Spinal cord (tissue), 10 donors: ENCODE measurements at regions not wholly inside any gene's neighbourhood (a gene's known extent, or its start where the extent isn't known, plus 50 kb on each side); places are given as distances from the start of the nearest gene placed in this dataset. TPM values are rescaled to one million over a fixed set of nuclear protein-coding genes. Genes with fewer than 3 reads are reported as not detected.

Source experiments
- DNase-seq, 6 donors: peaks; one replicate each; pipeline versions ENCODE4 v3.0.0 to v3.0.0-alpha.2; 2013 to 2015; ENCODE audit warnings: low spot score in 6 of 6, low read depth in 4 of 6
- H3K27ac ChIP-seq: one replicate; pipeline ENCODE4 v1.5.1; 2013; ENCODE audit warnings: low read depth, low read length, control low read depth
- H3K27me3 ChIP-seq: one replicate; pipeline ENCODE4 v1.6.1; 2013; ENCODE audit warnings: low read length; ENCODE audit not compliant: control insufficient read depth, insufficient read depth
- H3K36me3 ChIP-seq: one replicate; pipeline ENCODE4 v1.6.1; 2013; ENCODE audit warnings: low read length; ENCODE audit not compliant: control insufficient read depth, insufficient read depth
- H3K4me1 ChIP-seq: one replicate; pipeline ENCODE4 v1.6.1; 2013; ENCODE audit warnings: low read length; ENCODE audit not compliant: control insufficient read depth, insufficient read depth
- H3K4me3 ChIP-seq: one replicate; pipeline ENCODE4 v1.5.1; 2013; ENCODE audit warnings: low read depth, low read length, control low read depth
- H3K9me3 ChIP-seq: one replicate; pipeline ENCODE4 v1.6.1; 2013; ENCODE audit warnings: low read length; ENCODE audit not compliant: control insufficient read depth, insufficient read depth
- WGBS: methylation state at CpG from one replicate; pipeline ENCODE4 v1.1.5; 2013; ENCODE audit warnings: missing lambda C conversion rate; ENCODE audit not compliant: insufficient coverage; 5-methylcytosine and 5-hydroxymethylcytosine counted together
- small RNA-seq: library from RNA; depleted of rRNA; stranded (forward); fragments of <200 nt; gene quantifications from one replicate; pipeline ENCODE3, GENCODE V24; 2014; ENCODE audit warnings: low replicate concordance
- donor health status: healthy.

DNA sequence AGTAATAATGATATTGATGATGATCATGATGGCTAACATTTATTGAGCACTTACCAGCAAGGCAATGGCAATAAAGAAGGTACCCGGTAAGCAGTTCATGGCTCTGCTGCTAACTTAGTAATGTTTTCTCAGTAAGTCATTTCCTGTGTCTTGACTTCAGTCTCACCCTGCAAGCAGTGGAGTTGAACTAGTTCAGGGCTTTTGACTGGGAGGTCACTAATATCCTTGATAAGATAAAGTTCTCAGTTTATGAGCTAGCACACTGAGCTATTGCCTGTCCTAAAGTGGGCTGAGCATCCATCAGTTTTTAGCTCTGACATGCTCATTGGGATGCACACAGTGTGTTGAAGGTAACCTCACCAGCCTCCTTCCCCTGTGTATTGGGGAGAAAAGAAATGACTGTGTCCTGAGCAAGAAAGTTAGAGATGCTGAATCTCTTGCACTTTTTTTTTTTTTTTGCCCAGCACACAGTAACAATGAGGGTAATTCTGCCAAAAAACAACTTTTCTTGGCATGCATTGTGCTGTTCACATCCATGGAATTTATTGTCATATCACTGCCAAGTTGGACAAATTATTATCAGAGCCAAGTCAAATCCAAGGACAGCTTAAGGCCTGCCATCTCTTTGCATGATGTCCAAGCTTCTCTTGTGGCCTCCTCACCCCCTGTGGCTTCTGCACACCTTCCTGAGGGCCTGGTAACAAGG, 55.5 kb upstream of the GADD45A start:
- peak in 1 of 6 donors; percentile 27 for DNase-seq
- WGBS: no CpG with 5 or more reads among the region's 1 CpG

DNA sequence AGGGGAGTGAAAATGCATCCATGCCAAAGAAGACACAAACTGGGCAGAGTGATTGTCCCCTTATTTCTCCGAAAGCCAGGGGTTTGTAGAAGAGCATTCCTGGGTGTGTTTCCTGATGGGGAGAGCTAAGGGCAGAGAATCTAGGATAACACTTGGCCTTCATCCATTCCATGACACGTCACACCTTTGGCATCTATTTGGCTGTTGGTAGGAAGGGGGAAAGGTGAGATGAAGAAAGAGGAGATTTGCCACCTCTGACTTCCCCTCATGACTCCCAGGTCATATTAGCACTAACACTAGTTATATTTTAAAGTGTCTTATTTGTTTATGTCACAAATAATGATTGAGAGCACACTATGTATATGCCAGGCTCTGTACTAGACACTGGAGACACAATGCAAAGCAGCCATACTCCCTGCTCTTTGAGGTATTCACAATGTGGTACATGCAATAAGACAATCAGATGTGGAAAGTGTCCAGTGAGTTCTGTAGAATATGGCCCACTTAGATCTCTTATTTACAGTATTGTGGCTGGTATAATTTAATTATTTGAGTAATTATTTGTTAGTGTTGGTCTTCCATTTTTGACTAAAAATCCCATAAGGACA, 54.5 kb upstream of the GADD45A start:
- no peaks in the 10 kb centered on the region for H3K4me1 ChIP-seq
- H3K4me3 ChIP-seq: no peak overlapping the region
- no peaks in the 10 kb centered on the region for H3K27me3 ChIP-seq
- H3K9me3 ChIP-seq: no peaks in the 10 kb centered on the region
- 100% methylated on average over 1 of the region's 2 CpGs for WGBS
- no peak overlapping the region for H3K27ac ChIP-seq
- H3K36me3 ChIP-seq: no peaks in the 10 kb centered on the region
- DNase-seq: no peak

More for the DNA sequence above, 55.5 kb upstream of the GADD45A start:
- Histone ChIP-seq H3K36me3 (no peaks in the 10 kb centered on the region), H3K27me3 (no peaks in the 10 kb centered on the region), H3K27ac (no peak overlapping the region), H3K4me1 (no peaks in the 10 kb centered on the region), H3K4me3 (no peak overlapping the region), H3K9me3 (no peaks in the 10 kb centered on the region)

- H3K4me1 ChIP-seq: no peaks in the 10 kb centered on the region
- no peaks in the 10 kb centered on the region for H3K27me3 ChIP-seq
- no peak overlapping the region for H3K27ac ChIP-seq
- H3K36me3 ChIP-seq: no peaks in the 10 kb centered on the region
- no peaks in the 10 kb centered on the region for H3K9me3 ChIP-seq
- no peak overlapping the region for H3K4me3 ChIP-seq
- DNase-seq: no peak
- 90% methylated on average over 1 of the region's 6 CpGs for WGBS
Measured at GRCh38 chr1:67632356-67632755, 52.6 kb upstream of the GADD45A start.

GRCh38 chr1:67632811-67633655, 52.0 kb upstream of the GADD45A start:
- Histone ChIP-seq H3K4me1 (no peaks in the 10 kb centered on the region), H3K27ac (no peak overlapping the region), H3K4me3 (no peak overlapping the region), H3K27me3 (no peaks in the 10 kb centered on the region), H3K9me3 (no peaks in the 10 kb centered on the region), H3K36me3 (no peaks in the 10 kb centered on the region)
- DNase-seq: no peak
- 82% methylated on average over 8 of the region's 10 CpGs for WGBS

GRCh38 chr1:67634396-67634935, 50.5 kb upstream of the GADD45A start:
- H3K4me3 ChIP-seq: no peak overlapping the region
- WGBS: 45% methylated on average over 2 of the region's 6 CpGs
- H3K4me1 ChIP-seq: no peaks in the 10 kb centered on the region
- H3K27me3 ChIP-seq: no peaks in the 10 kb centered on the region
- H3K36me3 ChIP-seq: no peaks in the 10 kb centered on the region
- H3K9me3 ChIP-seq: no peaks in the 10 kb centered on the region
- no peak overlapping the region for H3K27ac ChIP-seq
- DNase-seq: no peak

GRCh38 chr1:67635055-67635809, 49.8 kb upstream of the GADD45A start:
- peak in 1 of 6 donors; percentile 20 for DNase-seq

More at GRCh38 chr1:67635055-67635809, 49.8 kb upstream of the GADD45A start:
- no peaks in the 10 kb centered on the region for H3K27me3 ChIP-seq
- H3K4me3 ChIP-seq: no peak overlapping the region
- WGBS: 87% methylated on average over 12 of the region's 14 CpGs
- H3K36me3 ChIP-seq: no peaks in the 10 kb centered on the region
- H3K4me1 ChIP-seq: no peaks in the 10 kb centered on the region
- H3K9me3 ChIP-seq: no peaks in the 10 kb centered on the region
- H3K27ac ChIP-seq: no peak overlapping the region

Small RNAs in the stretch of these regions (small RNA-seq; reads per million reads assigned to genes)
- gene RNU6-1031P: not detected
